Pons (tissue), 1 donor: ENCODE measurements at regions not wholly inside any gene's neighbourhood (a gene's known extent, or its start where the extent isn't known, plus 50 kb on each side); places are given as distances from the start of the nearest gene placed in this dataset.

Experiments used
- DNase-seq: peaks from one replicate; pipeline ENCODE4 v3.0.0-alpha.2; 2016; ENCODE audit warnings: low spot score

DNA sequence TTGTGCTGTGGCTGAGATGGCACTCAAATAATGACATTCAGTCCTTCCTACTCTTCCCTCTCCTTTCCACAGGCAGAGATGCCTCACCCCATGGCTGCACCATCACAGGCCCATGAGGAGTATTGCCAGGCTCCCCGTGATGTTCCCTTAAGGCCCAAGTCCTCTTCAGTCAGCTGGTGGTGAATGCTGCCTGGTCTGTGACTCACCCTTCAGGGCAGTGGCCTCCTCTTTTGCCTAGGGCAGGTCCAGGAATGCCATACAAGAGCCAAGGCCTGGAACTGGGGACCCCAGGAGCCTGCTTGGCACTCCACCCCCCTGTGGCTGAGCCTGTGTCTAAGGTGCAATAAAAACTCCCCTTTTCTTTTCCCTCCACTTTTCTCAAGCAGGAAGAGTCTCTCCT, 144.2 kb upstream of the GEMIN8 start:
- DNase-seq: no peak

DNA sequence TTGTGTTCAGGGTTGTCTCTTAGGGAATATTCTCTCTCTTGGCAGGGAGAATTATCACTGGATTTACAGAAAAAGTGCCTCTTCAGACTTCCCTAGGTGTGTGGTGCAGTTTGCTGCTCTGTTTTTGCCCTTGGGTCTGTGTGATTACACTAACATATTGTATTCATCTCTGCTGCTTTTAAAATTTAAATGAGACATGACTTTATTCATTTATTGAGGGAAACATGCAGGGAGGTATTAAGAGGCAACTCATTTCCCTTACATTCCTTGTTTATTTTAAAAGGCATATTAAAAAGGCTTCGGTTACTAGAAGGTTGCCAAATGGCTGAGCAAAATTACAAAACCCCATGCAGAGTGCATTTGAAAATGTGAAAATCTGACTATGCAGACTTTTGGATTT, 135.1 kb upstream of the GEMIN8 start:
- no peak for DNase-seq

DNA sequence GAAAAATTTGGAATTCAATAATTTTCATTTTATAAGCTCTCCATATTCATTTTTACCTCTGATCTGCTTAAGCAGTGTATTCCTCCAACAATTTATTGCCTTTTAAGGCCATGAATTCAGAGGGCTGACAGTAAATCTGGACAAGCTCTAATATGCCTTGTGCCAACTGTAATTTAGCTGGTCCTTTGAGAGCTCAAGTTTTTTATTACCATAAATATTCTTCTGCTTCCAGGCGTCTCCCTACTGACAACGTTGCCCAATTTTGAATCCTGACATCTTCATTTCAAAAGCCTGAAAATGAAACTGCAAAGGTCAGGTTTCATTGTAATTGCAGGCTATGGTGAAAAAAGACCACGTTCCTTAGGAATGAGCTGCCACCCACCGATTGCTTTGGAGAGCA, 95.8 kb upstream of the GEMIN8 start:
- DNase-seq: no peak

DNA sequence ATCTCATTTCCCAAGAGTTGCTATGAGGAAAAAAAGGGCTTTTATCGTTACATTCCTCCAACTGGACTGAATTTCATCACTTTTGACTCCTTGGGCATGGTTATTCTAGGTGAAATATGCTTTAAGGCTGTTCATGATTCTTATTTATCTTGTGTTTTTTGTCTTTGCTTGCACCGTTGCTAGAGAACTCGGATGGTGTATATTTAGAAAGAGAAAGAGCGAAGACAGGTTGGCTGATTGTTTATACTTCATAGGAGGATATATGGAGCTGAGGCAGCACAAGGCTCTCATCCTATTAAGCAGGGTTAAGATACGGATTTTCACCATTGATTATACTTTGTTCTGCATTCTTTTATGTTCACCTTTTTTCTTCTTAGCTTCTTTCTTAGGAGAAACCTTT, 94.9 kb upstream of the GEMIN8 start:
- DNase-seq: no peak

DNA sequence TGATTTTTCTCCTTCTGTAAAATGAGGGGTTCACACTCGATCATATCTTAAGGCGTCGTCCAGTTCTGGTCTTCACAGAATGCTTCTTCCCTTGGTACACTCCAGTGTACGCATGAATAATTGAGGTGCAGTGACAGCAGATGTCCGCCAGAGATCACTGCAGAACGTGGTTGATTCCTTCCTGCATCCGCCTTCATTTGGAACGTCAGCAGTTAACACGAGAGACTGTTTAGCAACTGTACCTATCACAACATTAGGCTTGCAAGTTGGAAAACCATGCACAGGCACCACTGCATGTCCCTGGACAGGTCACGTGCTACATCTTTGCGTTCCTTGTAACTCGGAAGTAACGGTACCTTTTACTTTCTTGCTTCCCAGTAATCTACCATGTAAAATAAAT, 66.0 kb upstream of the GEMIN8 start:
- DNase-seq: peak; percentile 24

DNA sequence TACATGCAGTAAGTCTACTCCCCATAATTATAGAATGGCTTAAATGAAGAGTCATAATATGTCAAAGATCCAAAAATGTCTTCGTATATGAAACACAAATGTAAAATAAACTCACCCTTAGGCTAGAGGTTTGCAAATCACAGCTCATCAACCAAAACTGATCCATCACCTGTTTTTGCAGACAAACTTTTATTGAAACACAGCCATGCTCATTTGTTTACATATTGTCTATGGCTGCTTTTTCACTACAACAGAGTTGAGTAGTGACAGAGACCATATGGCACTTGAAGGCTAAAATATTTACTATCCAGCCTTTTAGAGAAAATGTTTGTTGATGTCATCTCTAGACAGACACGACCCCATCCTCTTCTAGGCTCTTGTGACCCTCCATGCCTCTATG, 64.5 kb upstream of the GEMIN8 start:
- no peak for DNase-seq

DNA sequence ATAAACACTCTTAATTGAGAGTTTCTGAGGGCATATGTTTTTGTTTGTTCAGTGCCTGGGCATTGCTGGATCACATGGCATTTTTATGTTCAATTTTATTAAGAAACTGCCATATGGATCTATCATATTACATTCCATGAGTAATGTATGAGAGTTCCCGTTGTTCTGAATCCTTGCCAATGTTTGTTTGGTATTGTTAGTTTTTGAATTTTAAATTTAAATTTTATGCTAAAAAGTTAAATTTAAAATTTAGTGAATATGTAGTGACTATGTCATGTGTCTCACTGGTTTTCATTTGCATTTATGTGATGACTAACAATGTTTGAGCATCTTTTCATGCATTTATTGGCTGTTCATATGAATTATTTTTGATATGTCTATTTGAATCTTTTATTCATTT, 54.8 kb upstream of the GEMIN8 start:
- DNase-seq: no peak

DNA sequence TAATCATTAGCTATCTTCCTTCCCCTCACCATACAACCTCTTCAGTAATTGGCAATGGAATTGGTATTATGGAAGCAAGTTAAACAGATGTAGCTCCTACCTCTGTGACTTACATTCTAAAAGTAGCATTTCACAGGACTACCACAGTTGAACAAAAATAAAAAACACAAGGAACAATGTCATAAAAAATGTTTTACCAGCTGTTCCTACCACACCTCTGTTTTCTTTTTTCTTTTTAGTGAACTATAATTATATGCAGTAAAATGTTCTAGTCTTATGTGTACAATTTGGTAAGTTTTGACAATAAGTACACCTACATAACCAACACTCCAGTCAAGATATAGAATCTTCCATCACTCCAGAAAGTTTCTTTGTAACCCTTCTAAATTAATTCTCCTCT, 54.1 kb upstream of the GEMIN8 start:
- no peak for DNase-seq

DNA sequence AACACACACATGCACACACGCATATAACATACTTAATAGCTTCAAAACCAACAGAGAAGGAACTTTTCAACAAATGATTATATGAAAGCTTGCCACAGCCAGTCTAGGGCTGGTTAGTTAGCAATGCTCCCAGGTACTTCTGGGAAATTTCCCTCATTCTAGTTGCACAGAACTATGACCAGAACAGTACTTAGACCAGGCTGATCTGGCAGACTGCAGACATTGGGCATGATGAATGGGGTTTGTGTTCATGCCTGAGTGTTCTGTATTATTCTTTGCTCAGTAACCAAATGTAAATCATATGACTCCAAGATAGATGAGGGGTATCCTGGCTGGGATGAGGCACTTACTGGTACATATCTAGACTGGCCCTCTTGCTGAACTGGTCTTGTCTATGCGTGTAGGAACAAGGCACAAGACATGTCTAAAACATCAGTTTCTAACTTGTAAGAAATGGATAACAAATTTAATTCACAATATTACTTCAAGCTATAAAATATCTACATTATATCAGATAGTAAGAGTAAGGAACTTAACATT, 50.3 kb upstream of the GEMIN8 start:
- DNase-seq: no peak
